ENCODE measurements at regions not wholly inside any gene's neighbourhood (a gene's known extent, or its start where the extent isn't known, plus 50 kb on each side); places are given as distances from the start of the nearest gene placed in this dataset.

DNA sequence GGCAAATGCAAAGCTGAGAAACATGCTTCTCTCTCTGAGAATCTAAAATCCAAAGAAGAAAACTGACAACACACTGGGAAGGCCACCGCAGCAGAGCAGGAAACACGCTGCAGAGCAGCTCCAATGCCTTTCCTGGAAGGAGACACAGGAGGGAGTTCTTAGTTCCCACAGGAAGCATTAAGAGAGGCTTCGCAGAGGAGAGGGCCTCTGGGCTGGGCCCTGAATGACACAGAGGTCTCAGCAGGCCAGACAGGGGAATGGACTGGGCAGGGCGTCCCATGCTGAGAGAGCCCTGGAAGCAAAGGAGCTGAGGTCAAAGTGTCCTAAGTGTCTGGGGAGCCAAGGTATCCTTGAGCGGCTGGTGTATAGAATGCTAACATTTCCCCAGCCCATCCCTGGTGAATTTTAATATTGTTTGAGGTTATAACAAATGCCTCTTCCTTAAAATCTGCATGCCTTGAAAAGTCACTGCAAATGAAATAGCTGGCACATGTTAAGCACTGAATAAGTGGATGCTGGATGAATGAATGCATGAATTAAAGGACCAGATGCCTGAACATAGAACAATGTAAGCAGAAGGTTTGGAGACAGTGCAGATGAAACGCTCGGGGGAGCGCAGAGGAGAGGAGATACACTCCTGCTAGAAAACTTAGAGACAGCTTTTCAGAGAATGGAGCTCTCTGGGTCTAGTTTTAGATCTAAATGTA, 110.0 kb upstream of the SYNDIG1 start:
- Histone ChIP-seq H3K9me3 (ENCODE audit: control insufficient read depth, insufficient read depth, low read length) (peaks cover 7% of the 10 kb centered on the region; the same call in 1 of the 2 replicates), H3K27me3 (ENCODE audit: control insufficient read depth, insufficient read depth, low read length) (no peaks in the 10 kb centered on the region), H3K4me3 (ENCODE audit: low read depth, low read length) (no peak overlapping the region), H3K27ac (ENCODE audit: low read depth, low read length) (no peak overlapping the region)
- TF ChIP-seq, protein P1, sequence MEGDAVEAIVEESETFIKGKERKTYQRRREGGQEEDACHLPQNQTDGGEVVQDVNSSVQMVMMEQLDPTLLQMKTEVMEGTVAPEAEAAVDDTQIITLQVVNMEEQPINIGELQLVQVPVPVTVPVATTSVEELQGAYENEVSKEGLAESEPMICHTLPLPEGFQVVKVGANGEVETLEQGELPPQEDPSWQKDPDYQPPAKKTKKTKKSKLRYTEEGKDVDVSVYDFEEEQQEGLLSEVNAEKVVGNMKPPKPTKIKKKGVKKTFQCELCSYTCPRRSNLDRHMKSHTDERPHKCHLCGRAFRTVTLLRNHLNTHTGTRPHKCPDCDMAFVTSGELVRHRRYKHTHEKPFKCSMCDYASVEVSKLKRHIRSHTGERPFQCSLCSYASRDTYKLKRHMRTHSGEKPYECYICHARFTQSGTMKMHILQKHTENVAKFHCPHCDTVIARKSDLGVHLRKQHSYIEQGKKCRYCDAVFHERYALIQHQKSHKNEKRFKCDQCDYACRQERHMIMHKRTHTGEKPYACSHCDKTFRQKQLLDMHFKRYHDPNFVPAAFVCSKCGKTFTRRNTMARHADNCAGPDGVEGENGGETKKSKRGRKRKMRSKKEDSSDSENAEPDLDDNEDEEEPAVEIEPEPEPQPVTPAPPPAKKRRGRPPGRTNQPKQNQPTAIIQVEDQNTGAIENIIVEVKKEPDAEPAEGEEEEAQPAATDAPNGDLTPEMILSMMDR (IDR thresholded peaks at IDR 0.05; ENCODE audit: low read depth, low read length), result no peak
- no peak for DNase-seq (ENCODE audit: low read depth, low spot score)
- POLR2A ChIA-PET, result no interaction called here
- CTCF ChIA-PET, result no interaction called here

DNA sequence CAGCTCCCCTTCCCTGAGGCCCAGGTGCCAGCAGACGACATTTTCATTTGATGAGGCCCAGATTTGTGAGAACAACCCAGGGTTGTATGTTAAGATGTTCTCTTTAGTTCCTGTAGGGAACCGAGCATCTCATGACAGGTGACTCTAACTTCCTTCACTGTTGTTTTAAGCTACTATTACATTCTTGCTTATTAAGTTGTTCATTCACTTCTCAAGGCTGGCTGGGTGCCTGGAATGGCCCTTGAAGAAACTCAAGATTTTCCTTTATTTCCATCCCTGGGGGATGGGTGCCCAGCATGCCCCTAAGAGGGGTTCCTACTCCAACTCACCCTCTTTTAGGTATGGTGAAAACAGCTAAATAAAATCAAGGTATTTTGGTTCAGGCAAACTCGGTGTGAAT, 111.5 kb upstream of the SYNDIG1 start:
- CTCF ChIA-PET, result no interaction called here
- peaks cover 7% of the 10 kb centered on the region; the same call in 1 of the 2 replicates for H3K9me3 ChIP-seq (ENCODE audit: control insufficient read depth, insufficient read depth, low read length)
- H3K27ac ChIP-seq (ENCODE audit: low read depth, low read length), result no peak overlapping the region
- no peaks in the 10 kb centered on the region for H3K27me3 ChIP-seq (ENCODE audit: control insufficient read depth, insufficient read depth, low read length)
- TF ChIP-seq, protein P1 (IDR thresholded peaks at IDR 0.05; ENCODE audit: low read depth, low read length), result no peak
- no peak for DNase-seq (ENCODE audit: low read depth, low spot score)
- H3K4me3 ChIP-seq (ENCODE audit: low read depth, low read length), result no peak overlapping the region
- POLR2A ChIA-PET, result no interaction called here

DNA sequence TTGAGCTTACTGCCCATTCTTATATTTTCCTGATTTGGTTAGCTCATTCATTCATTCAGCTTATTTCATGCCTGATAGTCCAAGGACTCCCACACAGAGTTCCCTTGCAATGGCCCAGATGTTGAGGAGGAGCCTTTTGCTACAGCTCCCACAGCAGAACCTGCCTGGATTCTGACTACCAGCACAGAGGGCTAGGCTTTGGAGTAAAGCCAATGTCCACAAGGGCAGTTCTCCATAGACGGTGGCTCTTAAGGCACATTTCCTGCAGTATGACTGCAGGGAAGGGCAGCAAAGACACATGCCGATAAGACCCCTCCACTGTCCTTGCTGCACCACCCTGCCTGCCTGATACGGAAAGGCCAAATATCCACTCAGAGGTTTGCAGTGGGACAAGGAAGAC, 112.3 kb upstream of the SYNDIG1 start:
- ChIA-PET CTCF (no interaction called here), POLR2A (no interaction called here)
- no peak overlapping the region for H3K27ac ChIP-seq (ENCODE audit: low read depth, low read length)
- no peak overlapping the region for H3K4me3 ChIP-seq (ENCODE audit: low read depth, low read length)
- no peaks in the 10 kb centered on the region for H3K27me3 ChIP-seq (ENCODE audit: control insufficient read depth, insufficient read depth, low read length)
- no peak for DNase-seq (ENCODE audit: low read depth, low spot score)
- TF ChIP-seq, protein P1 (IDR thresholded peaks at IDR 0.05; ENCODE audit: low read depth, low read length), result no peak
- peaks cover 2% of the 10 kb centered on the region; the same call in 1 of the 2 replicates for H3K9me3 ChIP-seq (ENCODE audit: control insufficient read depth, insufficient read depth, low read length)

DNA sequence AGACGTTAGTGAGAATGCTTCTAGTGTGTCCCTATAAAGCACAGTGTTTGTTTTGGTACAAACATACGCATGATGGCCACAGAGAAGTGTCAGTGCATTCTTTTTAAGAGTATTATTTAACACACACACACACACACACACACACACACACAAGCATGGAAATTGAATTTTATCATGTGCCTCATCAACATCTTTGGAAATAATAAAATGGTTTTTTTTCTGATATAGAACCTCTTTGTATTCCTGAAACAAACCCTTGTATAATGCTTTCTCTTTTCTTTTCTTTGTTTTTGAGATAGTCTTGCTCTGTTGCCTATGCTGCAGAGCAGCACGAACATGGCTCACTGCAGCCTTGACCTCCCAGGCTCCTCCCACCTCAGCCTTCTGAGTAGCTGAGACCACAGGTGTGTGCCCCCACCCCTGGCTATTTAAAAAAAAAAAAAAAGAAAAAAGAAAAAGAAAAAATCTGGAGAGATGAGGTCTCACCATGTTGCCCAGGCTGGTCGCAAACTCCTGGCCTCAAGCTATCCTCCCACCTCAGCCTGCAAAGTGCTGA, 116.2 kb upstream of the SYNDIG1 start:
- DNase-seq (ENCODE audit: low read depth, low spot score), result no peak
- CTCF ChIA-PET, result interaction anchor here (0.6 kb wide), 1 partner anchor 428 kb away, joined by 3 read pairs; no protein-coding TSS in a partner anchor
- H3K9me3 ChIP-seq (ENCODE audit: control insufficient read depth, insufficient read depth, low read length), result no peaks in the 10 kb centered on the region
- TF ChIP-seq, protein P1 (IDR thresholded peaks at IDR 0.05; ENCODE audit: low read depth, low read length), result no peak
- POLR2A ChIA-PET, result no interaction called here
- H3K4me3 ChIP-seq (ENCODE audit: low read depth, low read length), result no peak overlapping the region
- no peak overlapping the region for H3K27ac ChIP-seq (ENCODE audit: low read depth, low read length)
- H3K27me3 ChIP-seq (ENCODE audit: control insufficient read depth, insufficient read depth, low read length), result no peaks in the 10 kb centered on the region

DNA sequence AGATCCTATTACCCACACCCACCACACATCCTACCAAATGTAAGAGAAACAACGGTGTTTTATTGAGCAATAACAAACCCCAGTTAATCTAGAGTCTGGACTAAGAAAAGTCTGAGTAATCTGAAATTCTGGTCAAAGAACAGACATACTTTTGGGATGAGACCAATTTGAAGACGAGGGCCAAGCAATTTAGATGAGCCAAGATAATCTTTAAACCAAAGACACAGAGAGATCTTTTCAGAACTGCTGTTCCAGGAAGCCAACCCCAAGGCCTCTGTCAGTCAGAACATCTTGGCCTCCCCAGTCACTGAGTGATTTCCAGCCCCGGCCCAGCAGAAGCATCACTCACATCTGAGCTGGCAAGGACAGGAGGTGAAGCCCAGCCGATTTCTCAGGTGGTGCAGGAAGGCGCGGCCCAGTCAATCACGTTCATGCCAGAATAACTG, 118.5 kb upstream of the SYNDIG1 start:
- Histone ChIP-seq H3K9me3 (ENCODE audit: control insufficient read depth, insufficient read depth, low read length) (no peaks in the 10 kb centered on the region), H3K27me3 (ENCODE audit: control insufficient read depth, insufficient read depth, low read length) (no peaks in the 10 kb centered on the region), H3K4me3 (ENCODE audit: low read depth, low read length) (no peak overlapping the region), H3K27ac (ENCODE audit: low read depth, low read length) (peak overlapping the region; percentile 21)
- ChIA-PET CTCF (no interaction called here), POLR2A (no interaction called here)
- no peak for DNase-seq (ENCODE audit: low read depth, low spot score)
- TF ChIP-seq, protein P1 (IDR thresholded peaks at IDR 0.05; ENCODE audit: low read depth, low read length), result no peak
